CD4-positive, alpha-beta T cell treated with Interleukin-10 for 1 hour (primary cell): ENCODE measurements at regions not wholly inside any gene's neighbourhood (a gene's known extent, or its start where the extent isn't known, plus 50 kb on each side); places are given as distances from the start of the nearest gene placed in this dataset.

Experiments
- DNase-seq: peaks from one replicate; pipeline ENCODE4 v3.0.0-alpha.2; 2020

GRCh38 chrX:14124562-14124961 lies 94.9 kb upstream of the GEMIN8 start:
- no peak for DNase-seq

- peak; percentile 47 for DNase-seq
Measured at GRCh38 chrX:14095702-14096101, 66.0 kb upstream of the GEMIN8 start.

GRCh38 chrX:14094191-14094590 lies 64.5 kb upstream of the GEMIN8 start:
- no peak for DNase-seq

GRCh38 chrX:14084466-14084865 lies 54.8 kb upstream of the GEMIN8 start:
- DNase-seq = no peak

DNA sequence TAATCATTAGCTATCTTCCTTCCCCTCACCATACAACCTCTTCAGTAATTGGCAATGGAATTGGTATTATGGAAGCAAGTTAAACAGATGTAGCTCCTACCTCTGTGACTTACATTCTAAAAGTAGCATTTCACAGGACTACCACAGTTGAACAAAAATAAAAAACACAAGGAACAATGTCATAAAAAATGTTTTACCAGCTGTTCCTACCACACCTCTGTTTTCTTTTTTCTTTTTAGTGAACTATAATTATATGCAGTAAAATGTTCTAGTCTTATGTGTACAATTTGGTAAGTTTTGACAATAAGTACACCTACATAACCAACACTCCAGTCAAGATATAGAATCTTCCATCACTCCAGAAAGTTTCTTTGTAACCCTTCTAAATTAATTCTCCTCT lies 54.1 kb upstream of the GEMIN8 start:
- no peak for DNase-seq

GRCh38 chrX:14079891-14080430 lies 50.3 kb upstream of the GEMIN8 start:
- DNase-seq = no peak
